Muscle of back (tissue), 3 donors: ENCODE measurements at regions not wholly inside any gene's neighbourhood (a gene's known extent, or its start where the extent isn't known, plus 50 kb on each side); places are given as distances from the start of the nearest gene placed in this dataset.
A peak's percentile ranks its signal among the peaks of the same experiment; 100 is the strongest.

ENCODE experiments used
- DNase-seq, 3 donors: peaks; one replicate each; pipeline versions ENCODE4 v3.0.0 to v3.0.0-alpha.2; 2013

DNA sequence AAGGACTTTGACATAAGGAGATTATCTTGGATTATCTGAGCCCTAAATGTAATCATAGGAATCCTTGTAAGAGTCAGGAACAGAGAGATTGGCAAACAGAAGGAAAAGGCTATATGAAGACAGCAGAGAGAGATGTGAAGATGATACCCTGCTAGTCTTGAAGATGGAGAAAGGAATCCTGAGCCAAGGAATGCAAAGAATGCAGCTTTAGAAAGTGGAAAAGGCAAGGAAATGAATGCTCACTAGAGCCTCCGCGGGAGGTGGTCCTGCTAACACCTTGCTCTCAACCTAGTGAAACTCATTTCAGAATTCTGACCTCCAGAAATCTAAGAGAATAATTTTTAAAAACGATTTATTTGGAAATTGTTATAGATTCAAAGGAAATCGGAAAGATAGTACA, 117.1 kb downstream of the TBXT start:
- DNase-seq, result no peak

DNA sequence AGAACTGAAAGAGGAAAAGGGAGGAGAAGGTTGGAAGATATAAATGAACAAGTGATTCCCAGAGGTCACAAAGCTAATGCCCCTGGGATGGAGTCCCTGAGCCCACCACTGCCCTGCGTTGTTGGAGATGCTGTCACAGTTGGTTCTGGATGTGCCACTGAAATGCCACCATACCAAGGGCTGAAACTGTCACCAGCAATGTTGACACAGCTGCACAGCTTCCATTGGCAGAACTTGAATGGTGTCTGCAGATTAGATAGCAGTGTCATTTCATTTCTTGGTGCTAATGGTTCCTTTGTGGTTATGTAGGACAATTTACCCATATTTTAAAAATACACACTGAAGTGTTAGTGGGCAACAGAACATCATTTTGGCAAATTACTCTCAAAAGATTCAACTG, 120.7 kb downstream of the TBXT start:
- no peak for DNase-seq

DNA sequence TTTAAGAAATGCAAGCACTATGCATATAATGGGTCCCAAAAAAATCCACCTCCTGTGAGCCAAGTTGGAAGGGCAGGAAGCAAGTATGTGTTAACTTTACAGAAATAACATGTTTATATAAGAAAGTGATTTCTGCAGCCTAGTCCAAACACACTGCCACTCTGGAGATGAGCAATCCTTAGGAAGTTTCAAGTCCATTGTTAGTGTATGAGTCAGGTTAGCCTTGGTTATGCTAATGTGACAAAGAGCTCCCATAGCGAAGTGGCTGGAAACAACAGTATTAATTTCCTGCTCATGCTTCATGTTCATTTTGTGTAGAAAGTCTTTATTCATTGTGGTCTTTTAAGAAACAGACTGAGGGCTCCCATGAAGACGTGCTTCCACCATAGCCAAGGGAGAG, 121.4 kb downstream of the TBXT start:
- peak in 1 of 3 donors; percentile 84 for DNase-seq

DNA sequence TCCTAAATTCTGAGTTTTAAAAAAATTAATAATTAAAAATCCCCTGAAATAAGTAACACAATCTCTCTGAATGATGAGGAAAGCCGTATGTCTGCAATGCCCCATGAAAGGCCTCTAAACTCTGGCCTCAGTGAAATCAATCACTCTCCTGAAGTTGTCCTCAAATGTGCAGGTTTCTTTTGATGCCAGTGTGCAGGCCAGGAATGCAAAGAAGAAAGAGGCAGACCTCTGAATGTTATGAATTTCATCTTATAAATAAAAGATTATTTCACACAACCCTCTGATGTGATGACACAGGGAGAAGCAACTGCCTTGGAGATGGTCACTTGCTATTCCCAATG, 121.8 kb downstream of the TBXT start:
- no peak for DNase-seq

DNA sequence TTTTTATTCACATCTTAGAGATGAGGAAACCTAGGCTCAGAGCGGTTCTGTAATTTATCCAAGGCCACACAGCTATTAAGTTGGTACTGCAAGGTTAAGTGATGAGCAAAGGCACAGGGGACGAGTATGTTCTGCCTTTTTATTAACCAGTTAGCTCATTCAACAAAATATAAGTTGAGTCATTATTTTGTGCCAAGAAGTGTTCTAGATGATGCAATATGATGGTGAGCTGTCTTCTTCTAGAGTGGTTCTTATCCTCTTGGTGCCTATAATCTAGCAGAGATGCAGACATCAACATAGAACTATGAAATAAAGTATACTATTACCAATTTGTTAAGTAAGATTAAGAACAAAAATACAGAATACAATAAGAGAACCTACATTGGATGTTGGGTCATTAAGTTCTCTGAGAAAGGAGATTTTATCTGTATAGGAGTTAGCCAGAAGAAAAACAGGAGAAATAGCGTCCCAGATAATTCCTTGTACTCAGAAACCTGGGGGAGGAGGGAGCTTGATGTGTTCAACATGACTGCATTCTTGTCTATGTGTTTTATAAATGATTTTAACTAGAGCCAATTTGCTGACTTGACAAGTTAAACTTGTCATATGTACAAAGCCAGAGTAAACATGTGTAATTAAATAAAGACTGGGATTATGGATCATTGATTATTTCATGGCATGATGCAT, 122.3 kb downstream of the TBXT start:
- no peak for DNase-seq

DNA sequence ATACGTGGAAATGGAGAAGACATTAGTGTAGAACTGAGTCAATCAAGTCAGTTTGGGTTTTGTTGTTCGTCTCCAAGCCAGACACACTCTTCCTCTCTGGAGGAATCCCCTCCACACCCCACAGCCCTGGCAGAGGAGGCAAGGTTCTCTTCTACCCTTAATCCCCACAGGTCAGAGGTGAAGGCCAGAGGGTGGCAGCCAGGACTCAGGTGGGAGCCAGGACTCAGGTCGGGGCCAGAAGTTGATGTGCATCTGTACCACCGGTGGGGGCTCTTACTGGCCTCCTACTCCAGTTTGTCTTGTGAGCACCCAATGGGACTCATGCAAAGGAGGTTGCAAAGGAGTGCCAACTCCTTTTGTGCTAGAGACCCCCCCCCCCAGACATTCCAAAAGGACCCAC, 126.4 kb downstream of the TBXT start:
- DNase-seq, result no peak

DNA sequence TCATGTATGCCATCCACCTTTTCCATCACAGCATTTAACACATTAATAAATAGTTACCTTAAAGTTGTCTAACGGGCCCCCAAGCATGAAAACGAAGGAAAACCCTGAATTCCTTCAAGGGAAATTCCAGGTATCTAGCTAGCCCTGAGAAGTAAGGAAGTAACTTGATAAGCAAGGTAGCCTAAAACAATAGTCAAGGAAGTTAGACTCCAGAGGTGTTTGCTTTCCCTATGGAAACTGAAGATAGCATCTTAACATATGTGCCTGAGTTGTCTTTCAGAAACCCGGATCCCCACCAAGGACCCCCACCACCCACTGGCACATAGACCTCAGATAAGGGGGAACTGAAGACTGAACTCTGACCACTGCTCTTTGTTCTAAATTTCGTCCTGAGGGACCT, 127.4 kb downstream of the TBXT start:
- no peak for DNase-seq

DNA sequence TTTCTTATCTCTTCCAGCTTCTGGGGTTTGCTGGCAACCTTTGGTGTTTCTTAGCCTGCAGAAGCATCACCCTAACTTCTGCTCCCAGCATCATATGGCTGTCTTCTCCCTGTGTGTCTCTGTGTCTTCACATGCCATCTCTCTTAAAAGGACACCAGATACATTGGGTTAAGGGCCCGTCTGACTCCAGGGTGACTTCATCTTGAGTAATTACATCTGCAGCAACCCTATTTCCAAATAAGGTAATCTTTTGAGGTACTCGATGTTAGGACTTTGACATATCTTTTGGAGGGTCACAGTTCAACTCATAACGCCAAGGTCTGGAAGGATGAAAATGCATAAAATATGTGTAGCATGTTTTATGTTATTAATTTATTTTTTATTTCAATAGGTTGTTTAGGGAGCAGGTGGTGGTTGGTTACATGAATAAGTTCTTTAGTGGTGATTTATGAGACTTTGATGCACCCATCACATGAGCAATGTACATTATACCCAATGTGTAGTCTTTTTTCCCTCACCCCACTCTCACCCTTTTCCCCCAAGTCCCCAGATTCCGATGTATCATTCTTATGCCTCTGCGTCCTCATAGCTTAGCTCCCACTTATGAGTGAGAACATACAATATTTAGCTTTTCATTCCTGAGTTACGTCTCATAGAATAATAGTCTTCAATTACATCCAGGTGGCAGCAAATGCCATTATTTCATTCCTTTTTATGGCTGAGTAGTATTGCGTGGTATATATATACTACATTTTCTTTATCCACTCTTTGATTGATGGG, 131.1 kb downstream of the TBXT start:
- no peak for DNase-seq

DNA sequence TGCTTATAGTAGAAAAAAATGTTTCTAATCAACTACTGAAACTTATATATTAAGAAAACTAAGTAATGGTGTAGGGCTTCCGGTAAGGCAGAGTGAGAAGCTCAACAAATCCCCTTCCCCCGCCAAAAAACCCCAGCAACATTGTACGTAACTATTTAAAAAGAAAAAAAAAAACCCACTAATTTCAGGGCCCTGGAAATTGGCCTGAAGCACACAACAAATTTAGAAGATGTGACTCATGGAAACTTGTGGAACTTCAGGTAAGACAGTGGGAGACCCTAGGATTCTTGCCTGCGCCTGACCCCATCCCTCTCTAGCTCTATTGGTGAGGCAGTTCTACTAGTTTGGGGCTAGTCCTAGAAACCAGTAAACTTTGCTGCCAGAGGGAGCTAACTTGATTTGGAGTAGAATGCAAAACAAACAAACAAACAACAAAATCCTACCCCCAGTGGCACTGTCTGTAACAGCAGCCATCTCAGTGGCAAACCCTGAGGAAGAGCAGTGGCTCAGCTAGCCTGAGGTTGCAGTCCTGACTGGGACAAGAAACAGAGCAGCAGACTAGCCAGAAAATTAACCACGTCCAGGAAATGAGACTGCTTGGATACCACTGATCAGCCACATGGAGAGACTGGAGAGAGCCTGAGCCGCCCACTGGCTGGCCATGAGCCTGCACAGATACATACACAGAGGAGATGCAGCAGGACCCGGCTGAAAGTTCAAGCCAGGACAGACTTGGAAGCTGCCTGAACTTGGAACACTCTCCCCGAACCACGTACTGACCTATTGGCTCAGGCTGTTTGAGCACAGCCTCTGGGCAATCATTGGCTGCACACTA, 135.1 kb downstream of the TBXT start:
- DNase-seq, result peak in 2 of 3 donors; percentile 36 to 65

DNA sequence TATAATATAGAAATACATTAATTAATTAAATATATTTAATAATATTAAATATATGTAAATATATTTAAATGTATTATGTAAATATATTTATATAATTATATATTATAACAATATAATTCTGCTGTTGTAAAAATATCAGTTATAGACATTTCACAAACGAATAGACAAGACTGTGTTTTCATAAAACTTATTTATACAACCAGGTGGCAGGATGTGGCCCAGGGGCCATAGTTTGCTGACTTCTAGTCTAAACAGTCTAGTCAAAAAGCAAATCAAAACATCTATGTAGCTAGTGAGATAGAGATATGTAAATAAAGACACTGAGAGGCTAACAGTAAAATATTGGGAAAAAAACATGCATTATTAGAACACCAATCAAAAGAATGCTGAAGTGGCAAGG, 136.4 kb downstream of the TBXT start:
- DNase-seq, result no peak

DNA sequence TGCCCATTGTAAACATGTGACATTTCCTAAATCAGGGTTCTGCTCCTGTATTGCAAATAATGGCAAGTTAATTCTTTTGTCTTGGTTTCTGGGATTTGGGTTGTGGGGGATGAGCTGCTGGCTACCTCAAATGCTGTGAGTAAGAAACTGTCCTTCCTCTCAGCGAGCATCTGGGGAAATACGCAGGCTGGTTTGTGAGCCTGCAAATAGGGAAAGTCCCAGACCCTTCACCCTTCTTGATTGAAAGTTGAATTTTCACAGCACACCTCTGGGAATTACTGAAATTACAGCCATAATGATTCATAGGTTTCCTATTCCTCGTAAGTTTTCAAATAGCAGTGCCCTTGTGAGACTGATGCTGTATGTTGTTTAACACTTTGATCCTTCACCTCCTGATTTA, 138.1 kb downstream of the TBXT start:
- no peak for DNase-seq

DNA sequence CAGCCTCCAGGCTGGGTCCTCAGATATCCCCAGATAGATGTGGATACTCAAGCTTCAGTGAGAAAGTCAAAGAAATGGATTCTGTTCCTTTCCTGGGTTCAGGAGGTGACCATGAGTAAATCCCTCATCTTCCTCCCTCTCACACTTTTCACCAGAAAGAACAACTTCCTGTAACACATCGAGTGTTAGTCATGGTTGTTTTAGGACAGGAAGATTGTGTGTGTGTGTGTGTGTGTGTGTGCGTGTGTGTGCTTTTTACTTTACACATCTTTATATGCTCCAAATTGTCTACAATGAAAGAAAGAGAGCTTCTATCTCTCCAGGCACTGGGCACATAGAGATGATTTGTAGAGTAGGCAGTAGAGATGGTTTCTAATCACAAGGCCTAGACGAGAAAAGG, 139.9 kb downstream of the TBXT start:
- peak in 1 of 3 donors; percentile 30 for DNase-seq

DNA sequence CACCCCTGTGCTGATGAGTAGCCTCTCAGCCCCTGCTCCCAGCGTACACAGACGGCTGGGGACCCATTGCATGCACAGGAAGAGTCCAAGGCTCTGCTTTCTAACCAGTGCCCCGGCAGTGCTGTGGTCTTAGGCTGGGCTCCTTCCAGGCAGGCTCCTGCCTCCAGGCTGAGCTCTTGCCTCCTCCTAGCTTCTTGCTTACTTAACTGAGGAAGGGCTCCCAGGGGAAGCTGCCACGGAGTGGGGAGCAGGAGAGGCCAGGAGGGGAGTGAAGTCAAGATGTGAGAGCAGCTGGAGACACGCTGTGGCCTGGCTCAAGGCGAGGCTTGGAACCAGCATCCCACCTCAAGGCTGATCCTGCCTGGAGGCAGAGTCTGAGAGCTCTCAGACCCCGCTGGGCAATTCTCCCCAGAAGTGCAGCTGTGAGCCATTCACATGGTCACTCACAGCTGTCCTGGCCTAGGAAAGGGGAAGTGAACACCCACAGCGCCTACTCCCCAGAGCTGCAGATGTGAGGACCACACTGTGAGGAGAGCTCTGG, 141.0 kb downstream of the TBXT start:
- peak in 1 of 3 donors; percentile 41 for DNase-seq

DNA sequence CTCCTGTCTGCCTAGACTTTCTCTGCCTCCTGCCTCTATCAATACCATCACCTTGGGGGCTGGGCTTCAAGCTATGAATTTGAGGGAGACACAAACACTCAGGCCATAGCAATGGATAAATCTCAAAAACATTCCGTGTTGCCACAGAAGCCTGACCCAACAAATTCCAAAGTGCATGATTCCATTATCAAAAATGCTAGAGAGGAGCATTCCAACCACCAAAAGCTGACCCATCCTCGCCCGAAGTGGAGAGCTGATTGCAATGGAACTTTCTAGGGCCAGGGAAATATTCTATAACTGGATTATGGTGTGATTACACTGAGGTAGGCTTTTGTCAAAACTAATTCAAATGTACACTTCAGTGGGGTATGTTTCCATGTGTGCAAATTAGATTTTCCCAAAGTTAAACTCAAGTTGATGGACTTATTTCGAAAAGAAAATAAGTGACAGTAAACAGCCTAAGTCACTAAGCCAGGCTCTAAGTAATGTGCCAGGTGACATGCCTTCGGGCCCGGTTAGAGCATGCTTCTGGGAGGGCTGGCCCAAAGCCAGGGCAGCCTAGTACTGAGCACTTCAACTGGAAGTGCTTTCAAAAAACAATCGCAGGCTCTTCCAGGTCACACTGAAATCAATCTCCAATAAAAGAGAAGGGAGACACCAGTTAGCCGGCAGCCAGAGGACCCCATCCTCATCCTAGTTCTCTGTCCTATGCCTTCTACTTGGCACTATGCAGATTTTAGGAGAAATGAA, 142.3 kb downstream of the TBXT start:
- DNase-seq, result peak in 1 of 3 donors; percentile 88

DNA sequence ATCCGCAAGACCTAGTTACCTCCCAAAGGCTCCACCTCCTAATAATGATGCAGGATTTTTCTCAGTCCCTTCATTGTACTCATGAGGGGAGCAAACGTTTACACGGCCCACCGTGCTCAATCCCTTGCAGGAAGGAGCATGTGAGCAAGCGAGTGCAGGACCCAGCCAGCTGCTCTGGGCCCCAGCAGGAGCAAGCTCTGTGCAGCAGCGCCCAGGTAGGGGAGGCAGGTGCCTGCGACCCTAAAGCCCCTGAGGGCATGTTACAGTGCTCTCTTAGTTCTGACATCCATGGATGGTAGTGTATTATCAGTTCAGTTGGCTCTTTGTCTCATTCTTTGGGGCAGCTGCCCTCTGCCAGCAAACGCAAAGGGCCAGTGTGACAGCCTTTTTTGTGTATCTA, 143.4 kb downstream of the TBXT start:
- no peak for DNase-seq

DNA sequence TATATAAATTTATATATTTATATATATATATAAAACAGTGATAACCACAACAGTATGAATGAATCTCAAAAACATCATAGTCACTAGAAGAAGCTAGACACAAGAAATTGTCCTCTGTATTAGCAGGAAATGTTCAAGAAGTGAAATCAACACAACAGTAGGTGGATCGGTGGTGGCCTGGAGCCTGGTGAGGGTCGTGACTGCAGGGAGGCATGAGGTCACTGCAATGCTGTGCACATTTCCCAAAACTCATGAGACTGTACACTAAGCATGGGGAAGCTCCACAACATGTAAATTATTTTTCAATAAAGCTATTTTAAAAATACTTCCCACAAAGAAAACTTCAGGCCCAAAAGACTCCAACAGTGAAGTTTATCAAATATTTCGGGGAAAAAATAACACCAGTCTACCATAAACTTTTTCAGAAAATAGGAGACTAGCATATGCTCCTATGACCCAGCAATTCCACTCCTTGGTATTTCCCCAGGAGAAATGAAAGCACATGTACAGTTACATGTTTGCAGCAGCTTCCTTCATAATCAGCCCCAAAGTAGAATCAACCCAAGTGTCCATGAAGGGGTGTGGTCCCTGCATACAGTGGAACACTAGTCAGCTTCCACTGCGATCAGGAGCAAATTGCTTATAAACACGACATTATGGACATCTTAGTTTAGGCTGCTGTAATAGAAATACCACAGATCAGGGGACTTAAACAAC, 144.2 kb downstream of the TBXT start:
- no peak for DNase-seq

DNA sequence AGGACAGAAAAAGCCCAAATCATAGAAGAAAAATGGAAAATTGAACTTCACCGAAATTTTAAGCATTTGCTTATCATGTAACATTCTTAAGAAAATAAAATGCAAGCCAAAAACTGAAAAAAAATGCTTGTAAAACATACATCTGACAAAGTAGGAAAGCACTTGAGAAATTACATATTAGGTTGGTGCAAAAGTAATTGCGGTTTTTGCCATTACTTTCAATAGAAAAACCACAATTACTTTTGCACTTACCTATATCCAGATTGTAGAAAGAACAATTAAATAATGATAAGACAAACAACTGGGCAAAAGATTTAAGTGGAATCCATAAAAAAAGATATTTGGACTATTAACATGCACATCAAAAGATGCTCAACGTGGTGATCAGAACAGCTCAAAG, 146.2 kb downstream of the TBXT start:
- no peak for DNase-seq

DNA sequence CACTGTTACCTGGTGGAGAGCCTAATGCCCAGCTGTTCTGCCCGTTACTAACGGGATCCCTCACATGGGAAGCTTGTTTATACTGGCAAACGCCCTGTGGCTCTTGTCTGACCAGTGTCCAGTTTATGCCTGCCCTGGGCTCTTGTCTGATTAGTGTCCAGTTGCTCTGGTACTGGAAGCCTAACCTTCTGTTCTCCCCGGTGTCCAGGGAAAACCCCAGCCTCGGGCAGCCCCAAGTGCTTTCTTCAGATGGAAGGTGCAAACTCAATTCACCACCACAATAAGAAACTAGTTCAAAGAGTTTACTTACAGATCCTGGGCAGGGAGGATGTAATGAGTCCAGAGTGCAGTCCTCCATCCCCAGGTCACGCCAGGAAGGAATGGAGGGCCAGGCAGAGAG, 148.4 kb downstream of the TBXT start:
- DNase-seq, result no peak

DNA sequence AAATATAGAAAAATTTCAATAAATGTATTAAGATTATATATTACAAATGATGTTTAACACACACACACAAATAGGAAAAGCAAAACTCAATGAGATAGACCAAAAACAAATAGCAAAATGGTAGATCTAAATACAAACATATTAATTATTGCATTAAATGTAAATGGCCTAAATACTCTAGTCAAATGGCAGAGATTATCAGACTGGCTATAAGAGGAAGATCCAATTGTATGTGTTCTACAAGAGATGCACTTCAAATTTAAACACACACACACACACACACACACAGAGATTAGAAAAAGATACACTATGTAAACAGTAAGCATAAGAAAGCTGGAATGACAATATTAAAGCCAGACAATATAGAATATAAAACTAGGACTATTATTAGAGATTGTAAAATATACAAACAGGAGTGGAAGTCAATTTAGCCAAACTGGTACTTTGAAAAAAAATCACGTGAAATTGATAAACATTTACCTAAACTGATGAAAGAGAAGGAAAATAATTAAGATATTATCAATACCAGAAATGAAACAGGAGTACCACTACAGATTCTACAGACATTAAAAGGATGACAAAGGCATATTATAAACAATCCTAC, 150.5 kb downstream of the TBXT start:
- DNase-seq, result no peak

DNA sequence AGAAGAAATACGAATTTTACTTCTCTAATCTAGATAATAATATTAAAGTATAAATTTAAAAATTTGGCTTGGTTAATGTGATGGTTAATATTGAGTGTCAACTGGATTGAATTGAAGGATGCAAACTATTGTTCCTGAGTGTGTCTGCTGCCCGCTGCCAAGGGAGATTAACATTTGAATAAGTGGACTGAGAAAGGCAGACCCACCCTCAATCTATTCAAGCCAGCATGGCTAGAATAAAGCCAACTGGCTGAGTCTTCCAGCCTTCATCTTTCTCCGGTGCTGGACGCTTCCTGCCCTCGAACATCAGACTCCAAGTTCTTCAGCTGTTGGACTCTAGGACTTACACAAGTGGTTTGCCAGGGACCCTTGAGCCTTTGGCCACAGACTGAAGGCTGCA, 152.7 kb downstream of the TBXT start:
- DNase-seq, result no peak
